ENCODE measurements at regions not wholly inside any gene's neighbourhood (a gene's known extent, or its start where the extent isn't known, plus 50 kb on each side); places are given as distances from the start of the nearest gene placed in this dataset.

DNA sequence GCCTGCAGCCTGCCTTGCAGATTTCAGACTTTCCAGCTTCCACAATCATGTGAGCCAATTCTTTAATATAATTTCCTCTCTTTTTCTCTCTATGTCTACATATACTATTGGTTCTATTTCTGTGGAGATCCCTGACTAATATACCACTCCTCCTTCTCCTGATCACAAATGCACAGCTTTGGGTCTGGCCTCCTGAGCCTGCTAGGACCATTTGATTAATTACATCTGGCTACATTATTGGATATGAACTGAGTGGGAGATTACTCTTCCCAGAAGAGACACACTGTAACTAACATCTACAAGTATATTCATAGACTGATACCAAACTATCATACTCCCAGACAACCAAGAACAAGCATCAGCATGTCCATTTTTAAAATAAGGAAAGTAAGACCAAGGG, 188.9 kb upstream of the LMCD1 start:
- H3K4me1 ChIP-seq (ENCODE audit: control insufficient read depth, insufficient read depth, low read length) = no peaks in the 10 kb centered on the region
- H2AFZ ChIP-seq (replicated peaks; ENCODE audit: low read length, poor library complexity) = no peak overlapping the region
- no peak overlapping the region for H3K9ac ChIP-seq (ENCODE audit: low read depth, low read length)
- H3K23ac ChIP-seq (ENCODE audit: low read depth, low read length) = no peak overlapping the region
- no peak overlapping the region for H2BK5ac ChIP-seq (ENCODE audit: low read depth, low read length, poor library complexity, severe bottlenecking)
- H2AK5ac ChIP-seq (ENCODE audit: low read depth, low read length) = no peak overlapping the region
- DNase-seq = no peak
- ChIA-PET CTCF (no interaction called here), POLR2A (ENCODE audit: unreplicated experiment) (no interaction called here)
- no peak overlapping the region for H4K8ac ChIP-seq (ENCODE audit: low read depth in 2 of 2, low read length in 2 of 2)
- H2AK9ac ChIP-seq (replicated peaks; ENCODE audit: low read depth, low read length, poor library complexity) = no peak overlapping the region
- H2BK15ac ChIP-seq (ENCODE audit: low read depth, low read length) = no peak overlapping the region
- intact Hi-C loops (cut with micrococcal nuclease) = no loop called here
- in situ Hi-C loops (cut with MboI; ENCODE audit: low sequenced_read_pairs) = no loop called here
- H3K14ac ChIP-seq (replicated peaks; ENCODE audit: low read depth, low read length) = no peak overlapping the region
- H4K20me1 ChIP-seq (ENCODE audit: insufficient read depth, low read length) = no peaks in the 10 kb centered on the region
- no peaks in the 10 kb centered on the region for H3K79me1 ChIP-seq (ENCODE audit: low read depth in 1 of 2, low read length in 2 of 2)
- H3K56ac ChIP-seq (ENCODE audit: extremely low read depth, insufficient read depth, low read length) = no peak overlapping the region
- H3K9me1 ChIP-seq (ENCODE audit: insufficient read depth, low read length) = no peaks in the 10 kb centered on the region
- no peak for ATAC-seq (ENCODE audit: low read depth)
- TF ChIP-seq MAZ (IDR thresholded peaks at IDR 0.05; ENCODE audit: borderline replicate concordance, low read depth, low read length) (no peak), MAFK (IDR thresholded peaks at IDR 0.05; ENCODE audit: low read depth, low read length) (no peak), POLR2A (IDR thresholded peaks at IDR 0.05; ENCODE audit: low read depth, low read length) (no peak), BHLHE40 (IDR thresholded peaks at IDR 0.05; ENCODE audit: low read depth, low read length) (no peak), FOS (IDR thresholded peaks at IDR 0.05; ENCODE audit: low read depth, low read length) (no peak), USF2 (IDR thresholded peaks at IDR 0.05; ENCODE audit: low read depth, low read length) (no peak), RAD21 (IDR thresholded peaks at IDR 0.05; ENCODE audit: low read length) (no peak), NFE2L2 (IDR thresholded peaks at IDR 0.05; ENCODE audit: low read depth, low read length) (no peak), CEBPB (IDR thresholded peaks at IDR 0.05; ENCODE audit: low read depth, low read length) (no peak), MXI1 (IDR thresholded peaks at IDR 0.05; ENCODE audit: borderline replicate concordance, low read depth, low read length) (no peak), RCOR1 (IDR thresholded peaks at IDR 0.05; ENCODE audit: insufficient replicate concordance, low read length) (no peak), RFX5 (IDR thresholded peaks at IDR 0.05; ENCODE audit: low read depth, low read length) (no peak), SMC3 (IDR thresholded peaks at IDR 0.05; ENCODE audit: low read depth, low read length) (no peak), CHD1 (IDR thresholded peaks at IDR 0.05; ENCODE audit: low read depth, low read length) (no peak)
- TF ChIP-seq, protein P1, sequence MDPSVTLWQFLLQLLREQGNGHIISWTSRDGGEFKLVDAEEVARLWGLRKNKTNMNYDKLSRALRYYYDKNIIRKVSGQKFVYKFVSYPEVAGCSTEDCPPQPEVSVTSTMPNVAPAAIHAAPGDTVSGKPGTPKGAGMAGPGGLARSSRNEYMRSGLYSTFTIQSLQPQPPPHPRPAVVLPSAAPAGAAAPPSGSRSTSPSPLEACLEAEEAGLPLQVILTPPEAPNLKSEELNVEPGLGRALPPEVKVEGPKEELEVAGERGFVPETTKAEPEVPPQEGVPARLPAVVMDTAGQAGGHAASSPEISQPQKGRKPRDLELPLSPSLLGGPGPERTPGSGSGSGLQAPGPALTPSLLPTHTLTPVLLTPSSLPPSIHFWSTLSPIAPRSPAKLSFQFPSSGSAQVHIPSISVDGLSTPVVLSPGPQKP (IDR thresholded peaks at IDR 0.05; ENCODE audit: borderline replicate concordance, low read depth, low read length) = no peak
- TF ChIP-seq, protein P2, sequence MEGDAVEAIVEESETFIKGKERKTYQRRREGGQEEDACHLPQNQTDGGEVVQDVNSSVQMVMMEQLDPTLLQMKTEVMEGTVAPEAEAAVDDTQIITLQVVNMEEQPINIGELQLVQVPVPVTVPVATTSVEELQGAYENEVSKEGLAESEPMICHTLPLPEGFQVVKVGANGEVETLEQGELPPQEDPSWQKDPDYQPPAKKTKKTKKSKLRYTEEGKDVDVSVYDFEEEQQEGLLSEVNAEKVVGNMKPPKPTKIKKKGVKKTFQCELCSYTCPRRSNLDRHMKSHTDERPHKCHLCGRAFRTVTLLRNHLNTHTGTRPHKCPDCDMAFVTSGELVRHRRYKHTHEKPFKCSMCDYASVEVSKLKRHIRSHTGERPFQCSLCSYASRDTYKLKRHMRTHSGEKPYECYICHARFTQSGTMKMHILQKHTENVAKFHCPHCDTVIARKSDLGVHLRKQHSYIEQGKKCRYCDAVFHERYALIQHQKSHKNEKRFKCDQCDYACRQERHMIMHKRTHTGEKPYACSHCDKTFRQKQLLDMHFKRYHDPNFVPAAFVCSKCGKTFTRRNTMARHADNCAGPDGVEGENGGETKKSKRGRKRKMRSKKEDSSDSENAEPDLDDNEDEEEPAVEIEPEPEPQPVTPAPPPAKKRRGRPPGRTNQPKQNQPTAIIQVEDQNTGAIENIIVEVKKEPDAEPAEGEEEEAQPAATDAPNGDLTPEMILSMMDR (conservative IDR thresholded peaks at IDR 0.05; ENCODE audit: low read depth, low read length) = no peak
- H3K18ac ChIP-seq (ENCODE audit: low read depth, low read length) = no peak overlapping the region
- dilution Hi-C loops (cut with HindIII; ENCODE audit: low sequenced_read_pairs, unreplicated experiment) = no loop called here
- no peak overlapping the region for H2BK120ac ChIP-seq (ENCODE audit: low read depth, low read length)
- H4K91ac ChIP-seq (ENCODE audit: insufficient read depth, low read depth, low read length) = no peak overlapping the region
- H3K9me3 ChIP-seq (ENCODE audit: control insufficient read depth, insufficient read depth, low read length) = no peaks in the 10 kb centered on the region
- H2BK20ac ChIP-seq (ENCODE audit: low read depth, low read length) = no peak overlapping the region
- BruUV-seq (replicated peaks) = no TSS peak
- H3K4me3 ChIP-seq (ENCODE audit: insufficient read depth, low read depth, low read length) = no peak overlapping the region
- no peak overlapping the region for H3K27ac ChIP-seq (ENCODE audit: insufficient read depth, low read length)
- H4K5ac ChIP-seq (ENCODE audit: low read depth, low read length) = no peak overlapping the region
- no peaks in the 10 kb centered on the region for H3K36me3 ChIP-seq (ENCODE audit: control insufficient read depth, insufficient read depth, low read length)
- H3K27me3 ChIP-seq (ENCODE audit: control insufficient read depth, insufficient read depth, low read length) = no peaks in the 10 kb centered on the region
- H3K4ac ChIP-seq (ENCODE audit: low read depth, low read length) = no peak overlapping the region
- no peak overlapping the region for H3K4me2 ChIP-seq (ENCODE audit: low read depth, low read length)

Data from IMR-90 (cell line).